ENCODE measurements at regions not wholly inside any gene's neighbourhood (a gene's known extent, or its start where the extent isn't known, plus 50 kb on each side); places are given as distances from the start of the nearest gene placed in this dataset.
"Not testable (repeated sequence)": the region's sequence is repeated elsewhere in the genome, so short reads cannot be mapped to it uniquely, and the experiment has no call there.

- Mint-ChIP-seq H3K27me3 (no peaks in the 10 kb centered on the region), H3K4me1 (no peaks in the 10 kb centered on the region), H3K9me3 (peaks cover 3% of the 10 kb centered on the region), H3K4me3 (no peak overlapping the region), H3K27ac (no peak overlapping the region), H3K36me3 (no peaks in the 10 kb centered on the region)
- no peak for ATAC-seq (ENCODE audit: low read depth)
- DNase-seq (ENCODE audit: low spot score in 2 of 2): no peak
Observed at GRCh38 chr10:64753516-64753915, 1232.3 kb downstream of the REEP3 start.

GRCh38 chr10:64760371-64760770, 1239.2 kb downstream of the REEP3 start:
- no peak overlapping the region for H3K4me3 Mint-ChIP-seq
- ATAC-seq (ENCODE audit: low read depth) (no peak), DNase-seq (ENCODE audit: low spot score in 2 of 2) (no peak)
- no peak overlapping the region for H3K27ac Mint-ChIP-seq
- no peaks in the 10 kb centered on the region for H3K9me3 Mint-ChIP-seq
- no peaks in the 10 kb centered on the region for H3K4me1 Mint-ChIP-seq
- no peaks in the 10 kb centered on the region for H3K36me3 Mint-ChIP-seq
- H3K27me3 Mint-ChIP-seq: no peaks in the 10 kb centered on the region

- no peak overlapping the region for H3K4me3 Mint-ChIP-seq
- no peaks in the 10 kb centered on the region for H3K36me3 Mint-ChIP-seq
- peaks cover 2% of the 10 kb centered on the region for H3K9me3 Mint-ChIP-seq
- no peaks in the 10 kb centered on the region for H3K4me1 Mint-ChIP-seq
- no peak for ATAC-seq (ENCODE audit: low read depth)
- DNase-seq (ENCODE audit: low spot score in 2 of 2): no peak
- no peaks in the 10 kb centered on the region for H3K27me3 Mint-ChIP-seq
- no peak overlapping the region for H3K27ac Mint-ChIP-seq
Observed at GRCh38 chr10:64762861-64763260, 1241.7 kb downstream of the REEP3 start.

GRCh38 chr10:64765498-64765897, 1244.3 kb downstream of the REEP3 start:
- peaks cover 2% of the 10 kb centered on the region for H3K9me3 Mint-ChIP-seq
- H3K27ac Mint-ChIP-seq: no peak overlapping the region
- H3K4me1 Mint-ChIP-seq: no peaks in the 10 kb centered on the region
- DNase-seq (ENCODE audit: low spot score in 2 of 2) (no peak), ATAC-seq (ENCODE audit: low read depth) (no peak)
- H3K4me3 Mint-ChIP-seq: no peak overlapping the region
- no peaks in the 10 kb centered on the region for H3K36me3 Mint-ChIP-seq
- H3K27me3 Mint-ChIP-seq: no peaks in the 10 kb centered on the region

GRCh38 chr10:64771253-64772050, 1250.3 kb downstream of the REEP3 start:
- ATAC-seq (ENCODE audit: low read depth) (no peak), DNase-seq (ENCODE audit: low spot score in 2 of 2) (no peak)
- H3K27me3 Mint-ChIP-seq: no peaks in the 10 kb centered on the region
- H3K4me3 Mint-ChIP-seq: no peak overlapping the region
- H3K27ac Mint-ChIP-seq: no peak overlapping the region
- H3K9me3 Mint-ChIP-seq: no peaks in the 10 kb centered on the region
- no peaks in the 10 kb centered on the region for H3K4me1 Mint-ChIP-seq
- no peaks in the 10 kb centered on the region for H3K36me3 Mint-ChIP-seq

GRCh38 chr10:64773357-64773756, 1252.2 kb downstream of the REEP3 start:
- no peaks in the 10 kb centered on the region for H3K36me3 Mint-ChIP-seq
- H3K9me3 Mint-ChIP-seq: no peaks in the 10 kb centered on the region
- H3K27me3 Mint-ChIP-seq: no peaks in the 10 kb centered on the region
- H3K27ac Mint-ChIP-seq: no peak overlapping the region
- H3K4me3 Mint-ChIP-seq: no peak overlapping the region
- H3K4me1 Mint-ChIP-seq: no peaks in the 10 kb centered on the region
- ATAC-seq (ENCODE audit: low read depth): no peak
- no peak for DNase-seq (ENCODE audit: low spot score in 2 of 2)

- H3K36me3 Mint-ChIP-seq; DNase-seq (ENCODE audit: low spot score in 2 of 2); ATAC-seq (ENCODE audit: low read depth); H3K27me3 Mint-ChIP-seq; H3K4me3 Mint-ChIP-seq; H3K27ac Mint-ChIP-seq; H3K4me1 Mint-ChIP-seq; H3K9me3 Mint-ChIP-seq: not testable (repeated sequence)
Observed at GRCh38 chr10:64784451-64784850, 1263.2 kb downstream of the REEP3 start.

- Mint-ChIP-seq H3K4me3 (no peak overlapping the region), H3K9me3 (peaks cover 2% of the 10 kb centered on the region), H3K27me3 (no peaks in the 10 kb centered on the region), H3K4me1 (no peaks in the 10 kb centered on the region), H3K36me3 (no peaks in the 10 kb centered on the region), H3K27ac (no peak overlapping the region)
- DNase-seq (ENCODE audit: low spot score in 2 of 2) (no peak), ATAC-seq (ENCODE audit: low read depth) (no peak)
Observed at GRCh38 chr10:64785816-64786215, 1264.6 kb downstream of the REEP3 start.

- Mint-ChIP-seq H3K27ac (no peak overlapping the region), H3K9me3 (peaks cover 2% of the 10 kb centered on the region), H3K4me3 (no peak overlapping the region), H3K36me3 (no peaks in the 10 kb centered on the region), H3K27me3 (no peaks in the 10 kb centered on the region), H3K4me1 (no peaks in the 10 kb centered on the region)
- no peak for DNase-seq (ENCODE audit: low spot score in 2 of 2)
- ATAC-seq (ENCODE audit: low read depth): no peak
Observed at GRCh38 chr10:64786989-64787388, 1265.8 kb downstream of the REEP3 start.

- Mint-ChIP-seq H3K4me1 (no peaks in the 10 kb centered on the region), H3K27ac (no peak overlapping the region), H3K9me3 (peaks cover 4% of the 10 kb centered on the region), H3K4me3 (no peak overlapping the region), H3K36me3 (no peaks in the 10 kb centered on the region), H3K27me3 (no peaks in the 10 kb centered on the region)
- DNase-seq (ENCODE audit: low spot score in 2 of 2) (no peak), ATAC-seq (ENCODE audit: low read depth) (no peak)
Observed at GRCh38 chr10:64795847-64796246, 1274.6 kb downstream of the REEP3 start.

- Mint-ChIP-seq H3K4me3 (no peak overlapping the region), H3K4me1 (no peaks in the 10 kb centered on the region), H3K9me3 (peaks cover 5% of the 10 kb centered on the region), H3K27ac (no peak overlapping the region), H3K27me3 (no peaks in the 10 kb centered on the region), H3K36me3 (no peaks in the 10 kb centered on the region)
- DNase-seq (ENCODE audit: low spot score in 2 of 2) (no peak), ATAC-seq (ENCODE audit: low read depth) (no peak)
Observed at GRCh38 chr10:64798297-64798696, 1277.1 kb downstream of the REEP3 start.

GRCh38 chr10:64808233-64808632, 1287.0 kb downstream of the REEP3 start:
- not testable (repeated sequence) for H3K9me3 Mint-ChIP-seq; H3K36me3 Mint-ChIP-seq; H3K27me3 Mint-ChIP-seq; H3K4me1 Mint-ChIP-seq; ATAC-seq (ENCODE audit: low read depth); H3K4me3 Mint-ChIP-seq; H3K27ac Mint-ChIP-seq; DNase-seq (ENCODE audit: low spot score in 2 of 2)

- H3K4me3 Mint-ChIP-seq; H3K36me3 Mint-ChIP-seq; H3K27me3 Mint-ChIP-seq; H3K9me3 Mint-ChIP-seq; H3K27ac Mint-ChIP-seq; DNase-seq (ENCODE audit: low spot score in 2 of 2); H3K4me1 Mint-ChIP-seq; ATAC-seq (ENCODE audit: low read depth): not testable (repeated sequence)
Observed at GRCh38 chr10:64810046-64810445, 1288.8 kb downstream of the REEP3 start.

- DNase-seq (ENCODE audit: low spot score in 2 of 2): no peak
- H3K9me3 Mint-ChIP-seq: no peaks in the 10 kb centered on the region
- no peaks in the 10 kb centered on the region for H3K4me1 Mint-ChIP-seq
- ATAC-seq (ENCODE audit: low read depth): no peak
- H3K36me3 Mint-ChIP-seq: no peaks in the 10 kb centered on the region
- no peaks in the 10 kb centered on the region for H3K27me3 Mint-ChIP-seq
- no peak overlapping the region for H3K27ac Mint-ChIP-seq
- no peak overlapping the region for H3K4me3 Mint-ChIP-seq
Observed at GRCh38 chr10:64813391-64813790, 1292.2 kb downstream of the REEP3 start.

- H3K4me3 Mint-ChIP-seq: no peak overlapping the region
- DNase-seq (ENCODE audit: low spot score in 2 of 2) (no peak), ATAC-seq (ENCODE audit: low read depth) (no peak)
- no peaks in the 10 kb centered on the region for H3K4me1 Mint-ChIP-seq
- no peaks in the 10 kb centered on the region for H3K36me3 Mint-ChIP-seq
- no peaks in the 10 kb centered on the region for H3K9me3 Mint-ChIP-seq
- H3K27me3 Mint-ChIP-seq: no peaks in the 10 kb centered on the region
- H3K27ac Mint-ChIP-seq: no peak overlapping the region
Observed at GRCh38 chr10:64814201-64814600, 1293.0 kb downstream of the REEP3 start.
